Spleen (tissue), 11 donors: ENCODE measurements at regions not wholly inside any gene's neighbourhood (a gene's known extent, or its start where the extent isn't known, plus 50 kb on each side); places are given as distances from the start of the nearest gene placed in this dataset.

Experiments used
- DNase-seq: peaks from one replicate; pipeline ENCODE4 v3.0.0-alpha.2; 2020
- H3K27ac ChIP-seq, 8 donors: fragments of 200-600 bp; sonication (generic) in 7 of 8; 1 replicate in 4 of 8; 2 replicates in 4 of 8; pipeline versions ENCODE4 v1.5.0 to v1.8.0; 2016 to 2021; ENCODE audit warnings: inconsistent platforms in 4 of 8, mild to moderate bottlenecking in 4 of 8, moderate library complexity in 1 of 8
- H3K27me3 ChIP-seq, 7 donors: fragments of 200-600 bp; sonication (generic) in 6 of 7; replicated peaks in 1 of 7; 1 replicate in 4 of 7; 2 replicates in 3 of 7; pipeline versions ENCODE4 v1.5.0 to v1.8.0; 2016 to 2021; ENCODE audit warnings: inconsistent platforms in 3 of 7, mild to moderate bottlenecking in 1 of 7
- H3K36me3 ChIP-seq, 6 donors: fragments of 200-600 bp; sonication (generic) in 5 of 6; 1 replicate in 4 of 6; 2 replicates in 2 of 6; pipeline versions ENCODE4 v1.5.0 to v1.8.0; 2016 to 2021; ENCODE audit warnings: inconsistent platforms in 2 of 6
- H3K4me1 ChIP-seq, 6 donors: fragments of 200-600 bp; sonication (generic) in 5 of 6; 1 replicate in 3 of 6; 2 replicates in 3 of 6; pipeline versions ENCODE4 v1.5.0 to v1.8.0; 2016 to 2021; ENCODE audit warnings: inconsistent platforms in 3 of 6
- H3K4me3 ChIP-seq, 8 donors: fragments of 200-600 bp; sonication (generic) in 7 of 8; 1 replicate in 4 of 8; 2 replicates in 4 of 8; pipeline versions ENCODE4 v1.5.0 to v1.8.0; 2016 to 2021; ENCODE audit warnings: inconsistent platforms in 4 of 8, mild to moderate bottlenecking in 4 of 8, moderate library complexity in 2 of 8
- H3K9me3 ChIP-seq, 8 donors: fragments of 200-600 bp; sonication (generic) in 7 of 8; 1 replicate in 4 of 8; 2 replicates in 4 of 8; pipeline versions ENCODE4 v1.5.0 to v1.8.0; 2016 to 2021; ENCODE audit warnings: inconsistent platforms in 4 of 8
- POLR2A ChIP-seq, 3 donors: fragments of 450-650 bp; IDR thresholded peaks; one replicate each; pipeline ENCODE4 v1.5.1; 2017; ENCODE audit warnings: antibody characterized with exemption in 3 of 3, mild to moderate bottlenecking in 1 of 3
- POLR2AphosphoS5 ChIP-seq, 3 donors: sonication (generic); formaldehyde crosslinking; IDR thresholded peaks; one replicate each; pipeline ENCODE4 v1.5.1; 2017; ENCODE audit warnings: antibody characterized with exemption in 3 of 3
- whole genome bisulfite sequencing, 5 donors: extraction: QIAGEN DNeasy Blood & Tissue Kit in 3 of 5; methylation state at CpG; one replicate each; pipeline versions ENCODE4 v1.1.5 to v1.1.7; 2013 to 2018; 5-methylcytosine and 5-hydroxymethylcytosine counted together
- intact Hi-C: fragments of 100-400 bp; cut with DNase I; formaldehyde crosslinking; loops from one replicate; pipeline ENCODE4 v1.15.0; 2023; ENCODE audit warnings: low total_unique reads
- TF ChIP-seq, protein P1 (sequence below), 11 experiments: fragments of 200-600 bp in 7 of 11; fragments of 450-650 bp in 4 of 11; sonication (generic) in 4 of 11; IDR thresholded peaks in 8 of 11; conservative IDR thresholded peaks in 3 of 11; 1 replicate in 7 of 11; 2 replicates in 4 of 11; pipeline versions ENCODE4 v1.4.0 to v1.8.0; 2016 to 2021; ENCODE audit warnings: antibody characterized with exemption in 11 of 11, inconsistent platforms in 4 of 11, mild to moderate bottlenecking in 1 of 11
- donor health status: healthy with polysubstance abuse.
- donor health status: DM: no; HTN: no; CAD: no; lungs with moderate emphysema.
- donor health status: DM: no; HTN: no; CAD: no.
- donor health status: Bipolar disorder and iron deficiency.
- donor health status: healthy.
- donor health status: DM: no; HTN: no; CAD: no.
- donor health status: DM: yes; HTN: yes; CAD: no.

DNA sequence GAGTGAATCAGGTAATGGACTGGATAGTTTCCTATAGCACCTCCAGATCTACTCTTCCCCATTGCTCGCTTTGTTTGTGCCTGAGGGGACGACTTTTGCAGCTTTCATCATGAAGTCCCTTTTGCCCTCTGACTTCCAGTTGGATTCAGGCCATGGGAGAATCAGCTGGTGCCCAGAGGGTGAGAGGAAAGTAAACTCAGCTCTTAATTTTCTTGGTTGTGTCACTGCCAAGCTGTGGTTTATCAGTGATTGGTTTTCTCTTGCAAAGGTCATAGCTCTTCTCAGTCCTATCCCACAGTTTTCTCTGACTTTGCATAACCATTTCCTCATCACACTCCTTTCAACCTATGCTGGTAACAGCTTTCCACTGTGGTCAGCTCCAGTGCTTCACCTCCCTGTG, 200.1 kb downstream of the KCNJ2 start:
- 69 to 88% (median 80%) methylated on average over 2 of the region's 2 CpGs for WGBS, 5 donors
- Histone ChIP-seq H3K27ac (no peak overlapping the region), H3K4me3 (no peak overlapping the region), H3K36me3 (no peaks in the 10 kb centered on the region), H3K27me3 (no peaks in the 10 kb centered on the region), H3K9me3 (peaks cover 0 to 7% (median 0%) of the 10 kb centered on the region in 8 donors), H3K4me1 (peaks cover 0 to 5% (median 0%) of the 10 kb centered on the region in 6 donors)
- no peak for DNase-seq
- intact Hi-C loops: no loop called here
- TF ChIP-seq, protein P1, sequence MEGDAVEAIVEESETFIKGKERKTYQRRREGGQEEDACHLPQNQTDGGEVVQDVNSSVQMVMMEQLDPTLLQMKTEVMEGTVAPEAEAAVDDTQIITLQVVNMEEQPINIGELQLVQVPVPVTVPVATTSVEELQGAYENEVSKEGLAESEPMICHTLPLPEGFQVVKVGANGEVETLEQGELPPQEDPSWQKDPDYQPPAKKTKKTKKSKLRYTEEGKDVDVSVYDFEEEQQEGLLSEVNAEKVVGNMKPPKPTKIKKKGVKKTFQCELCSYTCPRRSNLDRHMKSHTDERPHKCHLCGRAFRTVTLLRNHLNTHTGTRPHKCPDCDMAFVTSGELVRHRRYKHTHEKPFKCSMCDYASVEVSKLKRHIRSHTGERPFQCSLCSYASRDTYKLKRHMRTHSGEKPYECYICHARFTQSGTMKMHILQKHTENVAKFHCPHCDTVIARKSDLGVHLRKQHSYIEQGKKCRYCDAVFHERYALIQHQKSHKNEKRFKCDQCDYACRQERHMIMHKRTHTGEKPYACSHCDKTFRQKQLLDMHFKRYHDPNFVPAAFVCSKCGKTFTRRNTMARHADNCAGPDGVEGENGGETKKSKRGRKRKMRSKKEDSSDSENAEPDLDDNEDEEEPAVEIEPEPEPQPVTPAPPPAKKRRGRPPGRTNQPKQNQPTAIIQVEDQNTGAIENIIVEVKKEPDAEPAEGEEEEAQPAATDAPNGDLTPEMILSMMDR (IDR thresholded peaks at IDR 0.05 in 8 of 11, conservative IDR thresholded peaks at IDR 0.05 in 3 of 11): no peak
- TF ChIP-seq POLR2A (IDR thresholded peaks at IDR 0.05) (no peak), POLR2AphosphoS5 (IDR thresholded peaks at IDR 0.05) (no peak)

DNA sequence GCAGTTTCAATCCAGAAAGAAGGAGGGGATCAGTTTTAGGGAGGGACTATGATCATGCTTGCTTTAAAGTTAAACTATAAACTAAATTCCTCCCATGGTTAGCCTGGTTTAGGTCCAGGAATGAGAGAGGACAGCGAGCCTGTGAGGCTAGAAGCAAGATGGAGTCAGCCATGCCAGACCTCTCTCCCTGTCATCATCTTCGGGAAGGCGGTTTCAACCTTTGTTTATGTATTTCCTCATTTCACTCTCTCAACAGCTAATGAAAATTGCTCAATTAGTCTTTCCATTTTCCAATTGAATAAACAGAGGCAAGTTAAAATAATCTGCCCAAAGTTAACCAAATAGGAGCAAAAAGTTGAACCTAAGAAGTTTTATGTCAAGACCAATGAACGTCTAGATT, 201.5 kb downstream of the KCNJ2 start:
- Histone ChIP-seq H3K27ac (peak overlapping the region in 1 of 8 donors; percentile 23), H3K27me3 (no peaks in the 10 kb centered on the region), H3K4me3 (no peak overlapping the region), H3K9me3 (peaks cover 0 to 7% (median 0%) of the 10 kb centered on the region in 8 donors), H3K36me3 (no peaks in the 10 kb centered on the region), H3K4me1 (no peaks in the 10 kb centered on the region)
- no peak for DNase-seq
- intact Hi-C loops: no loop called here
- WGBS, 5 donors: 73 to 90% (median 77%) methylated on average over 4 of the region's 4 CpGs
- no peak for TF ChIP-seq POLR2AphosphoS5 (IDR thresholded peaks at IDR 0.05)
- no peak for TF ChIP-seq POLR2A (IDR thresholded peaks at IDR 0.05)
- TF ChIP-seq, protein P1 (IDR thresholded peaks at IDR 0.05 in 8 of 11, conservative IDR thresholded peaks at IDR 0.05 in 3 of 11): no peak

DNA sequence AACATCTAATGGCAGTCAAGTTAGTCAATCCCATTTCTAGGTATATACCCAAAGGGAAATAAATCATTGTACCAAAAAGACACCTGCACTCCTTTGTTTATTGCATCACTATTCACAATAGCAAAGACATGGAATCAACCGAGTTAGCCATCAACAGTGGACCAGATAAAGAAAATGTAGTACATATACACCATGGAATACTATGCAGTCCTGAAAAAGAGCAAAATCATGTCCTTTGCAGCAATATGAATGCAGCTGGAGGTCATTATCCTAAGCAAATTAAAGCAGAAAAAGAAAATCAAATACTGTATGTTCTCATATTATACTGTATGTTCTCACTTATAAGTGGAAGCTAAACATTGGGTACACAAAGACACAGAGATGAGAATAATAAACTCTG, 204.0 kb downstream of the KCNJ2 start:
- Histone ChIP-seq H3K4me1 (no peaks in the 10 kb centered on the region), H3K27ac (no peak overlapping the region), H3K9me3 (peaks cover 0 to 7% (median 0%) of the 10 kb centered on the region in 8 donors), H3K27me3 (no peaks in the 10 kb centered on the region), H3K4me3 (no peak overlapping the region), H3K36me3 (no peaks in the 10 kb centered on the region)
- DNase-seq: no peak
- intact Hi-C loops: no loop called here
- TF ChIP-seq POLR2AphosphoS5 (IDR thresholded peaks at IDR 0.05) (no peak), POLR2A (IDR thresholded peaks at IDR 0.05) (no peak)
- WGBS, 5 donors: 86 to 94% (median 91%) methylated on average over 1 of the region's 1 CpG

DNA sequence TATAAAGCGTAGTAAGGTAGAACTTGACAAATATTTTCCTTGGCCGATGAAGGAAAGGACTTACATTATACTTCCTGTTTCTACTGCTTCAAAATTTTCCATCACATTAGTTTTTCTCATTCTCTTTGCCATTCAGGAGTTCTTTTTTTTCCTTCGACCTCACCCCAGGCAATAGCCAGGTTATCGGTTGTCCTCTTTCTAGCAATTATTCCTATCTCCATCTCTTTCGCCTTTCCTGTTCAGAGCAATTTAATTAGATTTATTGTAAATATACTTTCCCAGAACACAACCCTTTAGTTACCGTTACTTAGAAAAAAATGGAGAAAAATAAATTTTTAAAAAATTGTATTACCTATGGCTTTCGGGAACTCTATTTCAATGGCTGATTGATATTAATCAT, 205.2 kb downstream of the KCNJ2 start:
- DNase-seq: no peak
- Histone ChIP-seq H3K4me3 (no peak overlapping the region), H3K27ac (no peak overlapping the region), H3K4me1 (no peaks in the 10 kb centered on the region), H3K36me3 (no peaks in the 10 kb centered on the region), H3K9me3 (peaks cover 0 to 7% (median 0%) of the 10 kb centered on the region in 8 donors), H3K27me3 (no peaks in the 10 kb centered on the region)
- 65 to 90% (median 70%) methylated on average over 7 of the region's 7 CpGs for WGBS, 5 donors
- TF ChIP-seq POLR2AphosphoS5 (IDR thresholded peaks at IDR 0.05) (no peak), POLR2A (IDR thresholded peaks at IDR 0.05) (no peak)
- TF ChIP-seq, protein P1 (IDR thresholded peaks at IDR 0.05 in 8 of 11, conservative IDR thresholded peaks at IDR 0.05 in 3 of 11): no peak
- intact Hi-C loops: no loop called here

DNA sequence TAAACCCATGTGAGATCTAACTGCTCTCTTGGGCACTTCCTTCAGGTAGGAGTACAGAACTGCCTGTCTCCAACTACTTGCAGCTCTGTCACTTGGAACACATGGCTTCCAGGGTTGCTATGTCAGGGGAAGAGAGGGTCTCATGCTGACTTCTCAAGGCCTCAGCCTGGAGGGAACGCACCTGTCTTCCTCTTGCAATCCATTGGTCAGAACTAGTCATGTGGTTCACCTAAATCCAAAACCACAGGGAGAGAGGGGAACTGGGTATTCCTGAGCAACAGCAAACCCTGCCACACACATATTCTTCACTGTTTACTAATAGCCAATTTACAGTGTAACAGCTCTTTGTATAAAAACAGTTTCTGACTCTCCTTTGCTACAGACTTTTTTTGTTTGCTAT, 206.1 kb downstream of the KCNJ2 start:
- TF ChIP-seq POLR2AphosphoS5 (IDR thresholded peaks at IDR 0.05): no peak

More for the DNA sequence above, 206.1 kb downstream of the KCNJ2 start:
- Histone ChIP-seq H3K27me3 (no peaks in the 10 kb centered on the region), H3K9me3 (peaks cover 0 to 7% (median 0%) of the 10 kb centered on the region in 8 donors), H3K27ac (no peak overlapping the region), H3K4me3 (no peak overlapping the region), H3K36me3 (no peaks in the 10 kb centered on the region), H3K4me1 (no peaks in the 10 kb centered on the region)
- no peak for DNase-seq
- 69 to 83% (median 73%) methylated on average over 1 of the region's 1 CpG for WGBS, 5 donors
- intact Hi-C loops: no loop called here
